ENCODE measurements at regions not wholly inside any gene's neighbourhood (a gene's known extent, or its start where the extent isn't known, plus 50 kb on each side); places are given as distances from the start of the nearest gene placed in this dataset.

- peak; percentile 34 for DNase-seq (ENCODE audit: low spot score)
Measured at GRCh38 chr15:70443486-70444273, 319.7 kb downstream of the UACA start.

GRCh38 chr15:70442616-70443321 lies 320.6 kb downstream of the UACA start:
- no peak for DNase-seq (ENCODE audit: low spot score)

DNA sequence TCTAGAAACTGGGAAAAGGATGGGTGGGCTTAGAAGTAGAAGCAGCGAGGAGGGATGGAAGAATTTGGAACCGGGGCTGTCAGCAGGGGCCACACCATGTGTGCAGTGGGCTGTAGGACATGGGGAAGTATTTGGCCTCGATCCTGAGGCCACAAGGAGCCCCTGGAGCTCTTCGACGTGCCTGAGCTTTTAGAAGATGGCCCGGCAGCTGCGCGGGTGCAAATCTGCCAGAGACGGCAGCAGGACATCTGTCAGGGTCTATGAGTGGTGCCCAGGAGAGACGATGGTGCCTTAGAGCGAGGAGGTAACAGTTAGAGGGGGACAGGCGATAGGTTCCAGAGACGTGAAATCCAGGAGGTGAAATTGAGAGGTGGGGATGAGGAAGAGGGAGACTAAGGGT lies 321.1 kb downstream of the UACA start:
- DNase-seq (ENCODE audit: low spot score) = no peak

DNA sequence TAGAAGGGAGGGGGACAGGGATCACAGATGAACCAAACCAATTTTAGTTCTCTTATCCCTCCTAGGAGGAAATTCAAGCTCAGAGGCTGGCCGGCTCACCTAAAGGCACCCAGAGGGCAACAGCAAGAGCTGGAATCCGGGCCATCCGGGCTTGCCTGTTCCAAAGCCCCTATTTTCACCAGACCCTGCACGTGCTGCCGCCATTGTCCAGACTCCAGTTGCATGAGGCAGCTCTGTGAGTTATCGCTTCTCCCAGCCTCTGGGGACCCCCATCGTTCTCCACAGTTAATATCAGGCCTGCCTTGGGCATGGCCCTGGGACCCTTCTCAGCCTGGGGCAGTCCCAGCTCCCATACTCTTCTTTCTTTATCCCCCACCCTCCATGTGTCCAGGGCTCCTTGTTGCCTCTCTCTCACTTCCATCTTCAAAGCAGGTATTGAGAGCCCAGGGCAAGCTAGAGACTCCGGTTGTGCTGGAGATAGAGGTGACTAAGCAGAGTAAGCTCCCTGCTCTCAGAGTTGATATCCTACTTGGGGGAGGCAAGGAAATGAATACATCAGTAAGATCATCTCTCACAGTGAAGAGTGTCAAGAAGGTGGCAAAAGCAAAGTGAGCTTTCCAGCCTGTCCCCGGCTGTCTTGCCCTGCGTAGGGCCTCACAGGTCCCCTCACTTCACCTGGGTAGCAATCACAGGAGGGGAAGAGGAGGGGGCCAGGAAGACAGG lies 322.8 kb downstream of the UACA start:
- no peak for DNase-seq (ENCODE audit: low spot score)

- DNase-seq (ENCODE audit: low spot score) = no peak
Measured at GRCh38 chr15:70439880-70440279, 323.5 kb downstream of the UACA start.

DNA sequence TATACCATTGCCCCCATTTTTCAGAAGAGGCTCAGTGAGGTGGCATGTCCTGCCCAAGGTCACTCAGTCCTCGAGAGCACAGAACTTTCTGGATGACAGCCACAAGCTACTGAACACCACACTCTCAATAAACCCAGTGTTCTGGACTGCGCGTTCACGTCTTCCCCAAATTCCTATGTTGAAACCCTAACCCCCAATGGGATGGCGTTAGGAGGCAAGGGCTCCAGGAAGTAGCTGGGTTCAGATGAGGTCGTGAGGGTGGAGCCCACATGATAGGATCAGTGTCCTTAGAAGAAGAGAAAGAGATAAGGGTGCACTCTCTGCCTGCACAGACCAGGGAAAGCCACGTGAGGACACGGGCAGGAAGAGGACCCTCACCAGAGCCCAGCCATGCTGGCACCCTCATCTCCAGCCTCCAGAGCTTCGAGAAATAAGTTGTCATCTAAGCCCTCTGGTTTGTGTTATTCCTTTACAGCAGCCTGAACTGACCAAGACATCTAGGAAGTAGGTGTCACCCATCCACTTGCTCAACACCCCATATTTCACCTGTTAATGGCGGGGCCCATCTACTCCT lies 324.0 kb downstream of the UACA start:
- DNase-seq (ENCODE audit: low spot score) = no peak

- DNase-seq (ENCODE audit: low spot score) = no peak
Measured at GRCh38 chr15:70438776-70439175, 324.6 kb downstream of the UACA start.

DNA sequence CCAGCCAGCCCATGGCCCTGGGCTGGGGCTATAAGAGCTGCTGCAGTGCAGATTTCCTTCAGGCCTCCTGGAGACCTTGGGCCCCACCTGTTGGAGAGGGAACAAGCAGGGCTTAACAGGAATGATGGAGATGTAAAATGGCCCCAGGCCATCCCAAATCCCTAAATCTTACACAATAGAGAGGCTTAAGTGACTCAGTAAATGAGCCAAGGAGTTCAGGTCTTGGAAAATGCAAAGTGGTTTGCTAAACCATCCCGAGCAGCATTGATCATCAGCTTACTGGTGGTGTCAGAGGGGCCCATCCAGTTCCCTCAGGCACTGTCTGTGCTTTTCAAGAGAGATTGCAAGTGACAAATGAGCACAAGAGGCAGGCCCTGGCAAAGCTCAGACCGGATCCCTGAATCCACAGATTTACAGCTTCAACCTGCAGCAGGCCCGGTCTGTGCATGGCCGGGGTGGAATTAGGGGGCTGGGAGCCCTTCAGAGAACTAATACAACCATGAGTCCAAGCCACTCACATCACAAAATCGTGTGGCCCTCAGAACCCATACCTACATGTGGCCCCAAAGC lies 325.4 kb downstream of the UACA start:
- no peak for DNase-seq (ENCODE audit: low spot score)

GRCh38 chr15:70437089-70437488 lies 326.3 kb downstream of the UACA start:
- no peak for DNase-seq (ENCODE audit: low spot score)

GRCh38 chr15:70436428-70436827 lies 326.9 kb downstream of the UACA start:
- no peak for DNase-seq (ENCODE audit: low spot score)

DNA sequence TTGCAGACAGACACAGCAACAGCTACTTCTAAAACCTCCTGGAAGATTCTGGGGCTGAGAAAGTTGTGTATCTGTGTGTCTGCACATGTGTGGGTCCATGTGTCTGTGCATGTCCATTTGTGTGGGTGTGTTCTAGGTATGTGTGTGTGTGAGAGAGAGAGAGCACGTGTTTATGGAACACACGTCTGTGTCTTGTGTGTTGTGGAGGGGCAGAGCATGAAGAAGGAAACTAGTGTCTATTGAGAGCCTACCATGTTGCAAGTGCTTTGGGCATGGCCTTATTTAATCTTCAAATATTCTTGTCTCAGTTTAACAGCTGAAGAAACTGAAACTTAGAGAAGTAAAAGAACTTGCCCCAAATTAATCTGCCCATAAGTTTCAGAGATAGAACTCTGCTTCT lies 327.5 kb downstream of the UACA start:
- DNase-seq (ENCODE audit: low spot score) = no peak

- DNase-seq (ENCODE audit: low spot score) = no peak
Measured at GRCh38 chr15:70435369-70435768, 328.0 kb downstream of the UACA start.

DNA sequence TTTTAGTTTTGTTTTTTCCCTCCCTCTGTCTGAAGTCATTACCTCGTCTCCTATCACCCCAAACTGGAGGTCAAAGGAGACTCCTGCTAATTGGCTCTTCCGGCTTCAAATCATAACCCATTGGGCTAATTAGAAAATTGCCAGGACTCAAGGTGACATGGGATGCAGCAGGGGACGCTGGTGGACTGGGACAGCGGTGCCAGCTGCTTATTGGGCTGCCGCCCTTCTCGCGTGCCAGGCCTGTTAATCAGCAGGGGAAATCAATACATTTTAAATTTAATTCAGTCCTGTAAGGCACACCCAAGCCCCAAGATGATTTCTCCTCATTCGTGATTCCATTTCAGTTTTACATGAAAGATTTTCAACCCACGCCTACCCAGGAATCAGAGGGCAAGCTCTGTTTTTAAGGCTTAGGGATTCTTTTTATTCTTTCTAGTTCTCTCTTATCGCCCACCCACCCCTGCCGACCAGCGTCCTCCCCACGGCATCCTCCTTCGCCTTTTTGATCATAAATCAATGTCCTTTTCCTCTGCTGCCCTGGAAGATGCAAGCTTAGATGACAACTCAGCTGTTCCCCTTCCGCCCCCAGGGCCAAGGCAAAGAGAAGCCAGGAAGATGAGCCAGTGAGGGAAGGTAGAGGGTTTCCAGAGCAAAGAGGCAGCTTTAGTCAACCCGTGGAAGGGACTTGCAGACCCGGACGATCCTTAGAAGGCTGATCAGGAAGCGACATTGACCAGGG lies 329.6 kb downstream of the UACA start:
- no peak for DNase-seq (ENCODE audit: low spot score)

DNA sequence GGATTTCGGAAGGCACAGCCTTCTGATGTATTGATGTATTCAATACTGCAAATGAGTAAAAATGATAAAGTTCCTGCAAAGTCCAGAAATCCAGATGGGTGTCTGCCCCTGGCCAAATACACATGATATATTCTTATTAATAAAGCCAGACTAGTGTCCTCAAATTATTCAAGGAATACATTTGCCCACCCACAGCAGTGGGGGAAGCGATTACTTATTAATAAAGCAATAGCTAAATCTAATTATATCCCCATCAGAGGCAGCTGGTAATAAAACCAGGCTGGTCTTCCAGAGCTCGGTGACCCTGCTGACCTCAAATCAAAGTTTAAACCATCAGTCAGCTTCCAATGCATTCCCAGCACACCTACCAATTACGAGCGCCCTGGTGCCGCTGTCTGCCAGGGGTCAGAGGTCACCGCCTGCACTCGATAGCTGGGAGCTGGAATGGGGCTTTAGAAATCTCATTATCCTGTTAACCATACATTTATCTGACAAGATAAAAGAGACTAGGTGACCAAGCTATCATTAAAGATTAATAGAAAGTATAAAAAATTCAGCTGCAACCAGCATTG lies 330.3 kb downstream of the UACA start:
- DNase-seq (ENCODE audit: low spot score) = no peak

DNA sequence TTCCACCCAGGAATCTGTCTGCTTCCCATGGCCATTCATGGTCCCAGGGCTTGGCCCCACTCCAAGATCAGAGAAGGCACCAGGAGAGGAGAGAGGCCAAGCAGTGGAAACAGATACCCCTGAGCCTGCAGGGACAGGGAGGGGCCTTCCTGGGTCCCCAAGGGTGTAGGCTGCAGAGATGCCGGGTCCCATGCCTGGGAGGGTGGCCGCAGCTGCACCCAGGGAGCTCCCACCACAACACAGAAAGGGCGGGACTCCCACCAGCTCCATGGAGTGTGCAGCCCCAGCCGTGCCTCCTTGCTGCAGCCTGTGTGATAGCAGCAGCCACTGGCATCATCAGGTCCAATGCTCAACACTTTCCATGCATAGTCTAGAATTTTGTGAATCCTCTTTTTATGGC lies 331.5 kb downstream of the UACA start:
- no peak for DNase-seq (ENCODE audit: low spot score)

DNA sequence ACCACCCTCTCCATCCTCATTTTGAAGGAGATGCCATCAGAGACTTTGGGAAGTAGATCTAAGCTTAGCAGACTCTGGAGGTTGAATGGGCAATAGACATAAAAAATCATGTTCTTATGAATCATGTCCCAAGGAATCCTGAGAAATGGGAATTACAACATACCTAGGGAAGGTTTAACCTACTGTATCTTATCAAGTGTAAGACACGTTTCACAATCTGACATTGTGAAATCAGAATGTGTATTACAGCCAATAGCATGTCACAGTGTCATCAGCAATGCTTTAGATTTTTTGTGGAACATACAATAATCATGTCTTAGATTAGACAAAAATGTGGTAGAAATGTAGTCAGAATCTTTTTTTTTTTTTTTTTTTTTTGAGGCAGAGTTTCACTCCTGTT lies 332.4 kb upstream of the TLE3 start:
- DNase-seq (ENCODE audit: low spot score) = no peak

GRCh38 chr15:70429056-70429722 lies 331.5 kb upstream of the TLE3 start:
- DNase-seq (ENCODE audit: low spot score) = no peak

- DNase-seq (ENCODE audit: low spot score) = no peak
Measured at GRCh38 chr15:70428211-70428822, 330.6 kb upstream of the TLE3 start.

GRCh38 chr15:70427167-70428120 lies 329.7 kb upstream of the TLE3 start:
- no peak for DNase-seq (ENCODE audit: low spot score)
